ENCODE measurements at regions not wholly inside any gene's neighbourhood (a gene's known extent, or its start where the extent isn't known, plus 50 kb on each side); places are given as distances from the start of the nearest gene placed in this dataset.

DNA sequence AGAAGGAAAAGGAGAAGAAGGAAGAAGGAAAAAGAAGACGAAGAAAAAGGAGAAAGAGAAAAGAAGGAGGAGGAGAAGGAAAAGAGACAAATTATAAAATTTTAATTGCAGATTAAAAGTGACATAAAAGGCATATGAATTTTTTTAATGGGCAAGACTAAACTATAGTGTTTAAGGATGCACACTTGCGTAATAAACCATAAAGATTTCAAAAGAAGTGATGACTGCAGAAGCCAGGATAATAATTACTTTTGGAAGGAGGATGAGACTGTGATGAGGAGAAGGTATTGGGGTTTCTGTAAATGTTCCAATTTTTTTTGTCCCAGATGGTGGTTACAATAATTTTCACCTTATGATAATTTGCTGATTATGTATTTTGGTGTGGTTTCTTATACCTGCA lies 243.1 kb upstream of the PKN2 start:
- Histone ChIP-seq H3K4me3 (ENCODE audit: low read length in 3 of 3) (no peak overlapping the region), H3K9ac (ENCODE audit: low read length in 3 of 3) (no peak overlapping the region), H3K27ac (ENCODE audit: low read depth in 2 of 2, low read length in 2 of 2) (no peak overlapping the region), H3K27me3 (ENCODE audit: control insufficient read depth, insufficient read depth, low read length) (no peaks in the 10 kb centered on the region), H3K36me3 (ENCODE audit: control insufficient read depth in 2 of 3, insufficient read depth in 3 of 3, low read length in 3 of 3) (no peaks in the 10 kb centered on the region), H3K4me1 (ENCODE audit: control insufficient read depth in 2 of 3, insufficient read depth in 2 of 3, low read depth in 1 of 3, low read length in 3 of 3) (no peaks in the 10 kb centered on the region), H3K9me3 (ENCODE audit: control insufficient read depth in 2 of 3, insufficient read depth in 1 of 3, low read length in 3 of 3) (peaks cover 0 to 3% (median 2%) of the 10 kb centered on the region in 3 donors)
- FAIRE-seq (no peak), DNase-seq (no peak)
- TF ChIP-seq, protein P1, sequence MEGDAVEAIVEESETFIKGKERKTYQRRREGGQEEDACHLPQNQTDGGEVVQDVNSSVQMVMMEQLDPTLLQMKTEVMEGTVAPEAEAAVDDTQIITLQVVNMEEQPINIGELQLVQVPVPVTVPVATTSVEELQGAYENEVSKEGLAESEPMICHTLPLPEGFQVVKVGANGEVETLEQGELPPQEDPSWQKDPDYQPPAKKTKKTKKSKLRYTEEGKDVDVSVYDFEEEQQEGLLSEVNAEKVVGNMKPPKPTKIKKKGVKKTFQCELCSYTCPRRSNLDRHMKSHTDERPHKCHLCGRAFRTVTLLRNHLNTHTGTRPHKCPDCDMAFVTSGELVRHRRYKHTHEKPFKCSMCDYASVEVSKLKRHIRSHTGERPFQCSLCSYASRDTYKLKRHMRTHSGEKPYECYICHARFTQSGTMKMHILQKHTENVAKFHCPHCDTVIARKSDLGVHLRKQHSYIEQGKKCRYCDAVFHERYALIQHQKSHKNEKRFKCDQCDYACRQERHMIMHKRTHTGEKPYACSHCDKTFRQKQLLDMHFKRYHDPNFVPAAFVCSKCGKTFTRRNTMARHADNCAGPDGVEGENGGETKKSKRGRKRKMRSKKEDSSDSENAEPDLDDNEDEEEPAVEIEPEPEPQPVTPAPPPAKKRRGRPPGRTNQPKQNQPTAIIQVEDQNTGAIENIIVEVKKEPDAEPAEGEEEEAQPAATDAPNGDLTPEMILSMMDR (IDR thresholded peaks at IDR 0.05; ENCODE audit: borderline replicate concordance, extremely low read depth, insufficient read depth) = no peak
- intact Hi-C loops (cut with DNase I) = no loop called here

DNA sequence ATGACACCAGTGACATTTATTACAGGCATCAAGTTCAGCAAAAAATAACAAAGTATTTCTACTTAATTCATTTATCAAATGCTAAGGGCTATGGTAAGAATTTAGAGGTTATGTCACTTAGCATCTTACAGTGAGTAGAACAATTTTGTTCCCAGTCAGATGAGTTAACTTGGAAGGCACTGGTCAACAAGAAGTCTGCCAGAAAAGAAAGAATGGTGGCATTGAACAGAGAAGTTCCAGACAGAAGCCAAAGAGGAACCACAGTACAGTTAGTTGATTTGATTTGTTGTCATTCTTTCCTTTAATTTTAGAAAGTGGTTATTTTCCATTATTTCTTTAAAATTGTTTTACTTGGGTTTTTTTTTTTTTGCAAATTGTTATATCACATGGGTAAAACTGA lies 232.2 kb upstream of the PKN2 start:
- FAIRE-seq = no peak

DNA sequence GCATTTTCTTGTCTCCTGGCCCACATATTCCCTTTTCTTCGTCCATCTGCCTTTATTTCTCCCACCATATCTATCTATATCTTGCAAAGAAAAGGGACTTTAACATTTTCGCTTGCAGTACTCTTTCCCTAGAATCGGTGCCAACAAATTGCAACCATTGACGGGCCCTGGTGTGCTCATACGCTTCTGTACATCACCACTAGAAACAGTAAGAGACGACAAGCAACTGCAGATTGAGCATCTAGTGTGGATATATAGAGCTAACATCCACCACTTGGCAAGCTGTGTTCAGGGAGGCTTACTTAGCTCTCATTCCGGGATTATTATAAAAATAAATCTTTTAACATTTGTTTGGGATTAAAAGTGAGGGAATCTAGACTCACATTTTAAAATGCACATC lies 230.8 kb upstream of the PKN2 start:
- H3K27ac ChIP-seq (ENCODE audit: low read depth in 2 of 2, low read length in 2 of 2) = no peak overlapping the region
- H3K9ac ChIP-seq (ENCODE audit: low read length in 3 of 3) = no peak overlapping the region
- TF ChIP-seq, protein P1 (IDR thresholded peaks at IDR 0.05; ENCODE audit: borderline replicate concordance, extremely low read depth, insufficient read depth) = no peak
- H3K4me3 ChIP-seq (ENCODE audit: low read length in 3 of 3) = no peak overlapping the region
- intact Hi-C loops (cut with DNase I) = no loop called here
- DNase-seq = no peak
- H3K27me3 ChIP-seq (ENCODE audit: control insufficient read depth, insufficient read depth, low read length) = no peaks in the 10 kb centered on the region
- H3K9me3 ChIP-seq (ENCODE audit: control insufficient read depth in 2 of 3, insufficient read depth in 1 of 3, low read length in 3 of 3) = no peaks in the 10 kb centered on the region
- H3K4me1 ChIP-seq (ENCODE audit: control insufficient read depth in 2 of 3, insufficient read depth in 2 of 3, low read depth in 1 of 3, low read length in 3 of 3) = no peaks in the 10 kb centered on the region
- FAIRE-seq = no peak
- no peaks in the 10 kb centered on the region for H3K36me3 ChIP-seq (ENCODE audit: control insufficient read depth in 2 of 3, insufficient read depth in 3 of 3, low read length in 3 of 3)

More for the DNA sequence above, 232.2 kb upstream of the PKN2 start:
- Histone ChIP-seq H3K4me1 (ENCODE audit: control insufficient read depth in 2 of 3, insufficient read depth in 2 of 3, low read depth in 1 of 3, low read length in 3 of 3) (no peaks in the 10 kb centered on the region), H3K27ac (ENCODE audit: low read depth in 2 of 2, low read length in 2 of 2) (no peak overlapping the region), H3K36me3 (ENCODE audit: control insufficient read depth in 2 of 3, insufficient read depth in 3 of 3, low read length in 3 of 3) (no peaks in the 10 kb centered on the region), H3K9me3 (ENCODE audit: control insufficient read depth in 2 of 3, insufficient read depth in 1 of 3, low read length in 3 of 3) (no peaks in the 10 kb centered on the region), H3K27me3 (ENCODE audit: control insufficient read depth, insufficient read depth, low read length) (no peaks in the 10 kb centered on the region), H3K9ac (ENCODE audit: low read length in 3 of 3) (no peak overlapping the region), H3K4me3 (ENCODE audit: low read length in 3 of 3) (no peak overlapping the region)
- no peak for DNase-seq
- TF ChIP-seq, protein P1 (IDR thresholded peaks at IDR 0.05; ENCODE audit: borderline replicate concordance, extremely low read depth, insufficient read depth) = no peak
- intact Hi-C loops (cut with DNase I) = no loop called here

DNA sequence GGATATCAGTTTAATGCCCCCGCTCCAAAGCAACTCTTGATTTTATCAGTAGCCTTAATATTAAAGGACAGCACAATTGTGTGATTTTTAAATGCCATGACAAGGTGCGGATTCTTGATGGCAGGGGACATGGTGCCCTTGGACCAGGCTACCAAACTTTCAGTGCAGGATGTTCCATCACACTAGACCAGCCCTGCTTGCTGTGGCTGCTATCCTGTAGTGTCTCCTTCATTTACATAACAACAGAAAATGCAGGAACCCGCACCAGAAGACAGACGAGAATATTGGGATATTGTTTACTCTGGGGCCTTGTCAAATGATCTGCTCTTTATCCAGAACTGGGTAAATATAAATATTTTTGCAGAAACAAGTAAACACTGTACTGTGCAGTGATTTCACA lies 229.3 kb upstream of the PKN2 start:
- Histone ChIP-seq H3K27ac (ENCODE audit: low read depth in 2 of 2, low read length in 2 of 2) (no peak overlapping the region), H3K4me3 (ENCODE audit: low read length in 3 of 3) (no peak overlapping the region), H3K9me3 (ENCODE audit: control insufficient read depth in 2 of 3, insufficient read depth in 1 of 3, low read length in 3 of 3) (no peaks in the 10 kb centered on the region), H3K27me3 (ENCODE audit: control insufficient read depth, insufficient read depth, low read length) (no peaks in the 10 kb centered on the region), H3K9ac (ENCODE audit: low read length in 3 of 3) (no peak overlapping the region), H3K4me1 (ENCODE audit: control insufficient read depth in 2 of 3, insufficient read depth in 2 of 3, low read depth in 1 of 3, low read length in 3 of 3) (no peaks in the 10 kb centered on the region), H3K36me3 (ENCODE audit: control insufficient read depth in 2 of 3, insufficient read depth in 3 of 3, low read length in 3 of 3) (no peaks in the 10 kb centered on the region)
- intact Hi-C loops (cut with DNase I) = no loop called here
- DNase-seq (no peak), FAIRE-seq (no peak)
- TF ChIP-seq, protein P1 (IDR thresholded peaks at IDR 0.05; ENCODE audit: borderline replicate concordance, extremely low read depth, insufficient read depth) = no peak
